ENCODE measurements at regions not wholly inside any gene's neighbourhood (a gene's known extent, or its start where the extent isn't known, plus 50 kb on each side); places are given as distances from the start of the nearest gene placed in this dataset.
"Not testable (repeated sequence)": the region's sequence is repeated elsewhere in the genome, so short reads cannot be mapped to it uniquely, and the experiment has no call there.

GRCh38 chr10:125269716-125270115, 109.4 kb upstream of the CTBP2 start:
- no peak for DNase-seq (ENCODE audit: low spot score)

GRCh38 chr10:125266966-125267365, 106.6 kb upstream of the CTBP2 start:
- DNase-seq (ENCODE audit: low spot score): no peak

DNA sequence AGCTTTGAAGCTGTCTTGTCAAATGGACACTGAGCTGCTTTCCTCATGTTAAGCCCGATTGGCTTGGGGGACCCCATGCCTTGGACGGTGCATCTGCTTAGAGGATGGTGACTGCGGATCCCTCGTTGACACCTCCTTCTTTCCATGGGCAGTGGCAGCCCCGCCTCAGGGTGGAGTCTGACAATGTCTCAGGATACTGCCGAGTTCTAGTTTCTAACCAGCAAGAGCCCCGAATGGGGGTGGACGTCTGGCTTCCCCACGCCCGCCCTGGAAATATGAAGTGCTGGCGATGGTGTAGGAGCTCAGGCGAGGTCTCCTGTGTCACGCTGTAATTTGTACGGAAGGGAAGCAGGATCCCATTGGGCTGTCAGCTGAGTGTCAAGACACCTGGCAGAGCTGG, 106.2 kb upstream of the CTBP2 start:
- DNase-seq (ENCODE audit: low spot score): no peak

- DNase-seq (ENCODE audit: low spot score): no peak
Measured at GRCh38 chr10:125265579-125265955, 105.2 kb upstream of the CTBP2 start.

DNA sequence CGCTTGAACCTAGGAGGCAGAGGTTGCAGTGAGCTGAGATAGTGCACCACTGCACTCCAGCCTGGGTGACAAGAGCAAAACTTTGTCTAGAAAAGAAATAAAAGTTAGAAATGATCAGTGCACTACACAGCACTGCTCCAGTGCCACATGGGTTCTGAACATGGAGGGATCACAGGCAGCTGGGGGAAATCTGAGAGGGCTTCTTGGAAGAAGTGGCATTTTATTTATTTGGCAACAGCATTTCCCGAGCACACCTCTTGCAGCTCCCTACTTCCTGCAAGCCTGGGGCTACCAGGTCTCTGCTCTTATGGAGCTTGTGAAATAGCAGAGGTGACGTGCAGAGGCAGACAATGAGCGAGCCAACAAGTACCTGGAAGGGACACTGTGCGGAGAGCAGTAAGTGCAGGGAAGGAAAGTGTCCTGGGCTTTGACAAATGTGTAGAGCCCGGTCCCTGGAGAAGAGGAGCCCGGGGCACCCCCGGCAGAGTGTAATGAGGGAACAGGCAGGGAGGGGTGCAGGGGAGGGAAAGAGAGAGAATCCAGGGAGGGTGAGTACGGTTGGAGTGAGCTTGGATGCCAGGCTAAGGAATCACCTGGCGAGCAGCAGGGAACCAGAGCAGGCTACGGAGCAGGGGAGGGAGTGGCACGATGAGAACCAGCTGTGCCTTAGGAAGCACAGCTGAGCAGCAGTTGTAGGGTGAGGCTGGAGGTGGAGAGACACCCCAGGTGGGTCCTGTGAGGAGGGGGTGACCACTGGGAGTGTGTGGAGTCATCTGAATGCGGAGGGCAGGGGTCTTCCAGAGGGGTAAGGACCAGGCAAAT, 104.6 kb upstream of the CTBP2 start:
- no peak for DNase-seq (ENCODE audit: low spot score)

- no peak for DNase-seq (ENCODE audit: low spot score)
Measured at GRCh38 chr10:125264091-125264490, 103.7 kb upstream of the CTBP2 start.

- no peak for DNase-seq (ENCODE audit: low spot score)
Measured at GRCh38 chr10:125263551-125263950, 103.2 kb upstream of the CTBP2 start.

DNA sequence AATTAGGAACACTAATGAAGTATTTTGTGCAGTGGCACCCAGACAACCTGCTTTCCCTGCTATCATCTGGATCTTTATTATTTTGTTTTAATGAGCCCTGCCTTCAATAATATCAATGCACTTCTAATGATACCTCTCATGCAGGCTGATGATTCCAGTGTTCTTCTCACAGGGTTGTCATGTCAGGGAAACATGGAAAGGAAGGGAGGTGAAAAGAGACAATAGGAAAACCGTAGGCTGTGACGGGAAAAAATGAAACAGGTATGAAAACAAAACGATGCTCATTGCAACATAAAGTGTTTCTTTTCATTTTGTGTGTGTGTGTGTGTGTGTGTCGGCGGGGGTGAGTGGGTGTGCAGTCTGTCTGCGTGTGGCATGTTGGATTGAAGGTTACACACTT, 102.6 kb upstream of the CTBP2 start:
- DNase-seq (ENCODE audit: low spot score): no peak

DNA sequence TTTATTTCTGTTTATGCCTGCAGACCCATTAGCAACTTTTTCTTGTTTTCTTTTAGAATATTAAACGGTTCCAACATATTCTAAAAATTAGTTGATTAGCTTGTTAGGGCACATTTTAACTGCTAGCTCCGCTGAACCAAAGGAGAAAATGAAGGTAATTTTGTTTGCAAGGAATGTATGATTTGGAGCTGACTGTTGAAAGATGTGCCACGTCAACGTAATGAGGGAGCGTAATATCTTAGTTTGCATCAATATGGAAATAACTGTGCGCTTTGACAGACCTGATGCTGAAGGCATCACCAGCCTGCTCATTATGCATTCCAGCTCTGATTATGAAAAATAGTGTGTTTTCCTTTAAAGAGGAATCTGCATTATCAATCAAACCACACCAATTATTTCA, 102.0 kb upstream of the CTBP2 start:
- DNase-seq (ENCODE audit: low spot score): no peak

- DNase-seq (ENCODE audit: low spot score): no peak
Measured at GRCh38 chr10:125261491-125262186, 101.3 kb upstream of the CTBP2 start.

DNA sequence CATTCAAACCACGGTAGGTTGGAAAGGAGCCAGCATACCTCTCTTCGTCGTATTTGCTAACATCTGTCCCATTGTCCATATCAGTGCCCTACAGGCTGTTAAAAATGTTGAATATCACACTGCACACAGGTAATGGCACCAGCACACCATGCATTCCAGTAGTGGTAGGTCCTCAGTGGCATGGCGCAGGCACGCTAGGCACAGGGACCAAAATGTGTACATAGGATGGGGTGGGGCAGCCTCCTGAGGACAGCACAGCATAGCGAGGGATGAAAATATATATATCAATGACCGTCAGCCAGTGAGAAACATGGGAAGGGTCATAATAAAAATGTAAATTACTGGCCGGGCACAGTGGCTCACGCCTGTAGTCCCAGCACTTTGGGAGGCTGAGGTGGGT, 99.9 kb upstream of the CTBP2 start:
- no peak for DNase-seq (ENCODE audit: low spot score)

DNA sequence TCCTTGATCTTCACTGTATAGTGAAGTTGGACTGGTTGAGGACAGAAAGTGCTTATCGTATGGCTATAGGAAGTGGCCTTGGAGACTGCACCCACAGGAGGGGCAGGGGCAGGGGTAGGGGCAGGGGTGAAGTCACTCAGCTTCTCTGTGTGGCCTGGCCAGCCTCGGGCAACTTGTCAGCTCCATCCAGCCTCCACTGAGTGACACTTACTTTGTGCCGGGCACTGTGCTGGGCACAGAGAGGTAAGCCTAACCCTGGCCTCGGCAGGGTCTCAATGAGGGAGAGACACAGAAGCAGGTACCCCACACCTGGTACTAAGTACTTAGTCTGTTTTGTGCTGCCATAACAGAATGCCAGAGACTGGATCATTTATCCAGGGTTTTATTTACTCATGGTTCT, 99.3 kb upstream of the CTBP2 start:
- DNase-seq (ENCODE audit: low spot score): no peak

- DNase-seq (ENCODE audit: low spot score): no peak
Measured at GRCh38 chr10:125258676-125259075, 98.3 kb upstream of the CTBP2 start.

DNA sequence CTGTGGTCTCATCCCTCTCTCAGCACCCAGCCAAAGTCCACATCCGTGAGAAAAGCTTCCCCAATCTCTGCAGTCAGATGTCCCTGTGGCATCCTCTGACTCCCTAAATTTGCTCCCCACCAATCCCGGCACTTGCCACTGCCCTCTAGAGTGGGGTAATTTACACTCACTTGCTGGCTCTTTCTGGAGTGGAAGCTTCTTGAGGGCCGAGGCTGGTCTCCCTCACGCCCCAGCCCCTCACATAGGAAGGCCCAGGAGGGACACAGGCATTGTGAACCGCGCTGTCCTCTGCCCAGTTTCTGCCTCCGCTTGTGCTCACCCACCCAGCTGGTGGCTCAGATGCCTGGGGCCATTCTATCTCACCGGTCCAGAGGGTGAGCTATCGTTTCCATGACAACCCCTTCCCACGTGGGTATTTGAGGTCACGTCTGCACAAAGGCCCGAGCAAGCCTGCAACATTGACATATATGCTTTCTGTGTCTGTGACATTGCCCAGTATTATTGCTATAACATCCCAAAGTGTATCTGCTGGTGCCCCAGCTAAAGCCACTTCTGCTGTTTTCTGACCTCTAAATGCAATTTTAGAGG, 97.3 kb upstream of the CTBP2 start:
- DNase-seq (ENCODE audit: low spot score): no peak

- no peak for DNase-seq (ENCODE audit: low spot score)
Measured at GRCh38 chr10:125256026-125256425, 95.7 kb upstream of the CTBP2 start.

DNA sequence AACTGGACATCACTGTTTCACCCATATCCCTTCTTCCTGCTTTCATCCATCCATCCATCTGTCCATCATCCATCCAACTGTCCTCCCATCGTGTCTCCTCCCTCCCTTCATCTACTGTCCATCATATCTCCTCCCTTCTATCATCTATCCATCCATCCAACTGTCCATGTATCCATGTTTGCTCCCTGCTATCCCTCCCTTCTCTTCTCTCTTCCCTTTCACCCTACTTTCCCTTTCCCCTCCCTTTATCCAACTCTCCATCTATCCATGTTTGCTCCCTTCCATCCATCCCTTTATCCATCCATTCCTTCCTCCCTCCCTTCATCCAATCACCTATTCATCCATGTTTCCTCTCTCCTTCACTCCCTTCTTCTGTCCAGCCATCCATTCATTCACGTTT, 92.6 kb upstream of the CTBP2 start:
- no peak for DNase-seq (ENCODE audit: low spot score)

GRCh38 chr10:125250834-125251233, 90.5 kb upstream of the CTBP2 start:
- DNase-seq (ENCODE audit: low spot score): not testable (repeated sequence)

GRCh38 chr10:125249948-125250347, 89.6 kb upstream of the CTBP2 start:
- no peak for DNase-seq (ENCODE audit: low spot score)

- DNase-seq (ENCODE audit: low spot score): no peak
Measured at GRCh38 chr10:125248489-125248888, 88.1 kb upstream of the CTBP2 start.

GRCh38 chr10:125247576-125247975, 87.2 kb upstream of the CTBP2 start:
- DNase-seq (ENCODE audit: low spot score): no peak

DNA sequence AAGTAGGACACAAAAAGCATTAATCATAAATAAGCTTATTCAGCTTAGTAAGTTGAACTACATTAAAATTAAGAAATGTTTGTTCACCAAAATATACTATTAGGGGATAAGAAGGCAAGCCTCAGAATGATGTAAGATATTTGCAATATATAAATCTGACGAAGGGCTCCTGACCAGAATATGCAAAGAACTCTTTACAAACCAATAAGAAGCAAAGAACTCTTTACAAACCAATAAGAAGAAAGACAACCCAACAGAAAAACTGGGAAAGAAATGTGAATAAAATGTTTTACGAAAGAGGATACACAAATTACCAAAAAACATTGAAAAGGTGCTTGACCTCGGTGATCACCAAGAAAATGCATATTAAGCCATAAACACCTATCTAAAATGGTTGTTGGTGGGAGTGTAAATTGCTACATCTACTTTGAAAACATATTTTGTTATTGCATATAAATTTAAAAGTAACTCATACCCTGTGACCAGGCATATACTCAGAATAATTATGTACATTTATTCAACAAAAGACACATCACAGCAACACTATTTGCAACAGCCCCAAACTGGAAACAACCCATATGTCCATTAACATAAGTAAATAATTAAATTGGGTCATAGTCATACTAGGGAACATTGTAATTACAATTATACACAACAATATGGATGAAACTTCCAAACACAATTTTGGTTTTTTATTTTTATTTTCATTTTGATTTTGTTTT, 83.3 kb upstream of the CTBP2 start:
- no peak for DNase-seq (ENCODE audit: low spot score)

DNA sequence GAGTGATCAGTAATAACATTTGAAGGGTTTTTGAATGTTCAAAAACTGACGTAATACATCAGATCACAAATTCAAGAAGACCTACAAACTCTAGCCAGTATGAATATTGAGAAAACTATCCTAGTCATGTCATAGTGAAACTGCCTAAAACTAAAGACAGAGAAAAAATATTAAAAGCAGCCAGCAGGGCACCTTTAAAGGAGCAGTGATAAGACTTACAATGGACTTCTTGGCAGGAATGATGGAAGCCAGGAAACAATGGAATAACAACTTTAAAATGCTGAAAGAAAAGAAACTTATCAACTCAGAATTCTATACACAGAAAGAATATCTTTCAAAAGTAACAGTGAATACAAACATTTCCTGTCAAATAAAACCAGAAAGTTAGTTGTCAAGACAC, 78.3 kb upstream of the CTBP2 start:
- no peak for DNase-seq (ENCODE audit: low spot score)

DNA sequence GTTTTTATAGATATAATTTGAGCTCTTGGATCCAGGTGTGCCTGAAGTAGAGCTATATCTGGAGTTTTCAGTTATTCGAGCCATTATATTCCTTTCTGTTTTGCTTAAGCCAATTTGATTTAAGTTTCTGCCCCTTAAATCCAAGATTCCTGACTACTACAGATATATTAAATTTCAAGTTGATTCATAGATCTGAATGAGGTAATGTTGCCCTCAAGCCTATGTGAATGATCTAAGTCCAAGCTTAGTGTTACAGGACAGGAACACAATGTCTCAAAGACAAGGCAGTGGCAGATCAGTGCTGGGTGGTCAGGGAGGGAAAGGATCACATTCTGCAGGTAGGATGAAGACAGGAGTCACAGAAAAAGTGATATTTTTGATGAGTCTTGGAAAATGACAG, 75.7 kb upstream of the CTBP2 start:
- no peak for DNase-seq (ENCODE audit: low spot score)
